Neural progenitor cell (in vitro differentiated cells): ENCODE measurements at regions not wholly inside any gene's neighbourhood (a gene's known extent, or its start where the extent isn't known, plus 50 kb on each side); places are given as distances from the start of the nearest gene placed in this dataset.

Experiments
- CTCF ChIP-seq: fragments of 200-600 bp; sonication (generic); IDR thresholded peaks from 2 replicates; pipeline ENCODE4 v1.5.1; 2017; ENCODE audit warnings: antibody characterized with exemption, mild to moderate bottlenecking
- EZH2 ChIP-seq: fragments of 200-600 bp; sonication (generic); IDR thresholded peaks from 2 replicates; pipeline ENCODE4 v1.6.1; 2017; ENCODE audit warnings: antibody characterized with exemption, mild to moderate bottlenecking, moderate library complexity
- EZH2phosphoT487 ChIP-seq: fragments of 200-600 bp; sonication (generic); IDR thresholded peaks from 2 replicates; pipeline ENCODE4 v1.6.1; 2017; ENCODE audit warnings: antibody characterized with exemption

- no peak for TF ChIP-seq CTCF
- TF ChIP-seq EZH2phosphoT487 = no peak
- TF ChIP-seq EZH2 = no peak
These were observed 84.1 kb upstream of the SLC38A2 start for GRCh38 chr12:46456356-46457334.
